HepG2 (cell line): ENCODE measurements at regions not wholly inside any gene's neighbourhood (a gene's known extent, or its start where the extent isn't known, plus 50 kb on each side); places are given as distances from the start of the nearest gene placed in this dataset.

Source experiments
- ATAC-seq: fragments of 200-7000 bp; cut with Tn5 transposase; 3 replicates; pipeline ENCODE4 v1.9.1; 2020; ENCODE audit warnings: mild to moderate bottlenecking, moderate library complexity
- BruUV-seq: library from RNA; stranded (reverse); fragments of 400-500 nt; replicated peaks from 2 replicates; lab custom pipeline; 2021; lab: Mats Ljungman, UMichigan
- CTCF ChIA-PET: fragments of 300-600 bp; formaldehyde crosslinking; extraction: SDS; loops from one replicate; lab custom pipeline; 2021; ENCODE audit warnings: low total read pairs, inconsistent platforms, low intra/inter-chr PET ratio; lab: Yijun Ruan, JAX
- POLR2A ChIA-PET: fragments of 350-600 bp; sonication (Branson Sonifier 250); formaldehyde crosslinking; loops from one replicate; lab custom pipeline; 2020; ENCODE audit warnings: antibody characterized with exemption, inconsistent platforms; lab: Yijun Ruan, JAX
- DNase-seq: peaks from one replicate; pipeline ENCODE4 v3.0.0-alpha.2; 2015; ENCODE audit warnings: low spot score
- FAIRE-seq: peaks from 3 replicates; lab custom pipeline; 2011; peaks lifted over from hg19 to GRCh38; lab: Jason Lieb, UNC
- H2AFZ ChIP-seq: one replicate; pipeline ENCODE4 v1.6.1; 2011; ENCODE audit warnings: low read length, inconsistent platforms
- H3K27ac ChIP-seq: fragments of 300-600 bp; 3 replicates; pipeline ENCODE4 v1.8.0; 2011; ENCODE audit warnings: mixed run types, mild to moderate bottlenecking, mixed read lengths, low read length, inconsistent platforms; ENCODE audit not compliant: insufficient read depth; ENCODE audit errors: extremely low read length
- H3K27me3 ChIP-seq, 2 experiments: fragments of 200-600 bp in 1 of 2; 2 replicates in 1 of 2; 3 replicates in 1 of 2; pipeline versions ENCODE4 v1.6.0 to v1.8.0; 2011; ENCODE audit warnings: low read length in 2 of 2, mild to moderate bottlenecking in 2 of 2, moderate library complexity in 2 of 2, inconsistent platforms in 1 of 2; ENCODE audit not compliant: insufficient read depth in 2 of 2, control insufficient read depth in 1 of 2
- H3K36me3 ChIP-seq, 2 experiments: fragments of 200-600 bp in 1 of 2; replicated peaks in 1 of 2; 2 replicates in 1 of 2; 3 replicates in 1 of 2; pipeline versions ENCODE4 v1.5.1 to v1.8.0; 2011; ENCODE audit warnings: low read length in 2 of 2, inconsistent platforms in 1 of 2; ENCODE audit not compliant: insufficient read depth in 2 of 2, control insufficient read depth in 1 of 2
- H3K4me1 ChIP-seq: 2 replicates; pipeline ENCODE4 v1.5.1; 2012; ENCODE audit warnings: low read length, inconsistent platforms; ENCODE audit not compliant: insufficient read depth
- H3K4me2 ChIP-seq: 2 replicates; pipeline ENCODE4 v1.6.0; 2011; ENCODE audit warnings: low read depth, low read length, inconsistent platforms
- H3K4me3 ChIP-seq, 3 experiments: fragments of 200-600 bp in 1 of 3; sonication (generic), shearing (Covaris generic) in 1 of 3; replicated peaks in 1 of 3; 2 replicates each; pipeline ENCODE4 v1.5.1; 2011 to 2016; ENCODE audit warnings: low read length in 3 of 3, inconsistent platforms in 2 of 3, low read depth in 2 of 3, mild to moderate bottlenecking in 2 of 3, control low read depth in 1 of 3, mixed read lengths in 1 of 3; ENCODE audit not compliant: insufficient read depth in 1 of 3
- H3K79me2 ChIP-seq: one replicate; pipeline ENCODE4 v1.6.1; 2011; ENCODE audit warnings: low read length, inconsistent platforms; ENCODE audit not compliant: insufficient read depth
- H3K9ac ChIP-seq: 2 replicates; pipeline ENCODE4 v1.6.0; 2011; ENCODE audit warnings: mild to moderate bottlenecking, low read depth, low read length, inconsistent platforms; ENCODE audit not compliant: insufficient read depth
- H3K9me3 ChIP-seq: 2 replicates; pipeline ENCODE4 v1.5.1; 2012; ENCODE audit warnings: mild to moderate bottlenecking, low read length
- H4K20me1 ChIP-seq: 2 replicates; pipeline ENCODE4 v1.6.0; 2011; ENCODE audit warnings: inconsistent platforms, mild to moderate bottlenecking, low read length, moderate library complexity; ENCODE audit not compliant: insufficient read depth
- FOSL2 ChIP-seq: sonication (generic); formaldehyde crosslinking; IDR thresholded peaks from 2 replicates; pipeline ENCODE4 v1.4.0; 2020; ENCODE audit warnings: missing genetic modification reagents
- KDM3A ChIP-seq: IDR thresholded peaks from 2 replicates; pipeline ENCODE4 v1.6.1; 2018; ENCODE audit warnings: low read depth, missing compliant biosample characterization
- PRMT3 ChIP-seq: sonication (generic); formaldehyde crosslinking; IDR thresholded peaks from 2 replicates; pipeline ENCODE4 v1.8.1; 2022; ENCODE audit warnings: low read depth, mild to moderate bottlenecking, moderate library complexity, missing genetic modification reagents, borderline replicate concordance
- ZNF253 ChIP-seq: sonication (generic); formaldehyde crosslinking; IDR thresholded peaks from 2 replicates; pipeline ENCODE4 v1.8.0; 2022; ENCODE audit warnings: mild to moderate bottlenecking, missing genetic modification reagents, borderline replicate concordance
- ZNF570 ChIP-seq: sonication (generic); formaldehyde crosslinking; IDR thresholded peaks from 2 replicates; pipeline ENCODE4 v1.4.0; 2020; ENCODE audit warnings: mild to moderate bottlenecking, missing genetic modification reagents, borderline replicate concordance
- ZNF879 ChIP-seq: sonication (generic); formaldehyde crosslinking; IDR thresholded peaks from 2 replicates; pipeline ENCODE4 v1.8.1; 2023; ENCODE audit warnings: missing genetic modification reagents
- WGBS: methylation state at CpG from one replicate; pipeline ENCODE4 v1.1.6; 2017; ENCODE audit warnings: low lambda C conversion rate; 5-methylcytosine and 5-hydroxymethylcytosine counted together
- in situ Hi-C: cut with HindIII; loops from 2 replicates; pipeline ENCODE4 v1.10.0; 2017; ENCODE audit warnings: low pct_unique_long_range_greater_than_20kb; ENCODE audit not compliant: extremely low pct_ligation_motif_present
- intact Hi-C: fragments of 100-400 bp; cut with micrococcal nuclease; formaldehyde crosslinking; loops from one replicate; pipeline ENCODE4 v1.10.0; 2022; ENCODE audit not compliant: unreplicated experiment
- TF ChIP-seq, protein P1 (sequence below): sonication (generic); formaldehyde crosslinking; IDR thresholded peaks from 2 replicates; pipeline ENCODE4 v1.4.0; 2020; ENCODE audit warnings: missing genetic modification reagents
- TF ChIP-seq, protein P2 (sequence below): sonication (generic); formaldehyde crosslinking; IDR thresholded peaks from 2 replicates; pipeline ENCODE4 v1.4.0; 2020; ENCODE audit warnings: missing genetic modification reagents
- TF ChIP-seq, protein P3 (sequence below): sonication (generic); formaldehyde crosslinking; IDR thresholded peaks from 2 replicates; pipeline ENCODE4 v1.8.1; 2023; ENCODE audit warnings: mild to moderate bottlenecking, missing genetic modification reagents, borderline replicate concordance

DNA sequence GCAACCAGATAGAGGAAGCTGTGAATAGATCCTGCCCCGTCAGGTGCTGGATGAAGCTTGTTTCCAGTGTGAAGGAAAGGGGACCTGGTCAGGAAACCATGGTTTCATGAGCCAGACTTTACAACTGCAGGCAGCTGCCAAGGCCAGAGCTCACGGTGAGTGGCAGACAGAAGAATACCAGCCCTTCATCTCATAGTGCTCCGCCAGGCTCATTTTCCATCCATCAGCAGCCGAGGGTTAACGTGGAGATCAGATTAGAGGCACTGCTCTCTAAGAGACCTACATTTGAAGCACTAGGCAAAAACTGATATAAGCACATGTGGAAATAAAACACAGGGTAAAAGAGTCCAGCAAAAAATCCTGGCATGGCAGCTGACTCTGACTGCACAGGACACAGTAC lies 172.4 kb downstream of the CD24 start:
- H3K4me1 ChIP-seq: peaks cover 60% of the 10 kb centered on the region
- no peak overlapping the region for H3K4me2 ChIP-seq
- H3K9ac ChIP-seq: no peak overlapping the region
- FAIRE-seq: no peak
- intact Hi-C loops (no loop called here), in situ Hi-C loops (loop anchor here (10.0 kb wide), 1 partner anchor 173 kb away; the partner anchor contains the start of gene CD24)
- no peak overlapping the region for H3K4me3 ChIP-seq
- ATAC-seq: no peak
- no peaks in the 10 kb centered on the region for H3K27me3 ChIP-seq
- H2AFZ ChIP-seq: no peak overlapping the region
- H3K9me3 ChIP-seq: no peaks in the 10 kb centered on the region
- ChIA-PET POLR2A (no interaction called here), CTCF (no interaction called here)
- no peaks in the 10 kb centered on the region for H3K79me2 ChIP-seq
- no TSS peak for BruUV-seq
- no peak overlapping the region for H3K27ac ChIP-seq
- DNase-seq: no peak
- TF ChIP-seq KDM3A (CRISPR knock-in tag) (no peak), ZNF253 (CRISPR knock-in tag) (no peak)
- TF ChIP-seq, protein P1, sequence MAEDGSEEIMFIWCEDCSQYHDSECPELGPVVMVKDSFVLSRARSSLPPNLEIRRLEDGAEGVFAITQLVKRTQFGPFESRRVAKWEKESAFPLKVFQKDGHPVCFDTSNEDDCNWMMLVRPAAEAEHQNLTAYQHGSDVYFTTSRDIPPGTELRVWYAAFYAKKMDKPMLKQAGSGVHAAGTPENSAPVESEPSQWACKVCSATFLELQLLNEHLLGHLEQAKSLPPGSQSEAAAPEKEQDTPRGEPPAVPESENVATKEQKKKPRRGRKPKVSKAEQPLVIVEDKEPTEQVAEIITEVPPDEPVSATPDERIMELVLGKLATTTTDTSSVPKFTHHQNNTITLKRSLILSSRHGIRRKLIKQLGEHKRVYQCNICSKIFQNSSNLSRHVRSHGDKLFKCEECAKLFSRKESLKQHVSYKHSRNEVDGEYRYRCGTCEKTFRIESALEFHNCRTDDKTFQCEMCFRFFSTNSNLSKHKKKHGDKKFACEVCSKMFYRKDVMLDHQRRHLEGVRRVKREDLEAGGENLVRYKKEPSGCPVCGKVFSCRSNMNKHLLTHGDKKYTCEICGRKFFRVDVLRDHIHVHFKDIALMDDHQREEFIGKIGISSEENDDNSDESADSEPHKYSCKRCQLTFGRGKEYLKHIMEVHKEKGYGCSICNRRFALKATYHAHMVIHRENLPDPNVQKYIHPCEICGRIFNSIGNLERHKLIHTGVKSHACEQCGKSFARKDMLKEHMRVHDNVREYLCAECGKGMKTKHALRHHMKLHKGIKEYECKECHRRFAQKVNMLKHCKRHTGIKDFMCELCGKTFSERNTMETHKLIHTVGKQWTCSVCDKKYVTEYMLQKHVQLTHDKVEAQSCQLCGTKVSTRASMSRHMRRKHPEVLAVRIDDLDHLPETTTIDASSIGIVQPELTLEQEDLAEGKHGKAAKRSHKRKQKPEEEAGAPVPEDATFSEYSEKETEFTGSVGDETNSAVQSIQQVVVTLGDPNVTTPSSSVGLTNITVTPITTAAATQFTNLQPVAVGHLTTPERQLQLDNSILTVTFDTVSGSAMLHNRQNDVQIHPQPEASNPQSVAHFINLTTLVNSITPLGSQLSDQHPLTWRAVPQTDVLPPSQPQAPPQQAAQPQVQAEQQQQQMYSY (CRISPR knock-in tag): no peak
- TF ChIP-seq, protein P2, sequence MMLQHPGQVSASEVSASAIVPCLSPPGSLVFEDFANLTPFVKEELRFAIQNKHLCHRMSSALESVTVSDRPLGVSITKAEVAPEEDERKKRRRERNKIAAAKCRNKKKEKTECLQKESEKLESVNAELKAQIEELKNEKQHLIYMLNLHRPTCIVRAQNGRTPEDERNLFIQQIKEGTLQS (CRISPR knock-in tag): no peak
- no peaks in the 10 kb centered on the region for H4K20me1 ChIP-seq
- 88% methylated on average over 5 of the region's 5 CpGs for WGBS
- H3K36me3 ChIP-seq: no peaks in the 10 kb centered on the region

DNA sequence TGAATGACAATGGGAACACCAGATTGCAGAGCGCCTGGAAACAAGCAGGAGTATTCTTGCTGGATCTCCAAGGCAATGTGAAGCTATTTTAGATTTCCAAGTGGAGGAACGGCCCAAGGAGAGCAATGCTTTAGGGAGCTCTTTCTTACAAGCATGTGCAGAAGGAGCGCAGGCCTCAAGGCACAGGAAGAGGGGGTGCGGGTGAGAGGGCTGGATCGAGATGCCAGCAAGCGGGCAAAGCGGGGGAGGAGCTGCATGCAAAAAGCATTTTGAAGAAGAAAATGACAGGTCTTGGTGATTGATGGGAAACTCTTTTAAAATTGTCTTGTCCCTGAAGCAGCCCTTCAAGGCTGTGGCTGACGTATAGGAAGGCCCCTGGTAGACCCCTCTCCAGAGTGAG lies 171.9 kb downstream of the QRSL1 start:
- no peak for FAIRE-seq
- intact Hi-C loops: no loop called here
- no peaks in the 10 kb centered on the region for H4K20me1 ChIP-seq
- no peak overlapping the region for H2AFZ ChIP-seq
- in situ Hi-C loops: loop anchor here (10.0 kb wide), 1 partner anchor 174 kb away; the partner anchor contains the start of gene CD24
- WGBS: 96% methylated on average over 8 of the region's 8 CpGs
- H3K4me3 ChIP-seq: no peak overlapping the region
- POLR2A ChIA-PET: no interaction called here
- no peak overlapping the region for H3K4me2 ChIP-seq
- no peak overlapping the region for H3K27ac ChIP-seq
- CTCF ChIA-PET: no interaction called here
- H3K36me3 ChIP-seq: no peaks in the 10 kb centered on the region
- H3K4me1 ChIP-seq: peaks cover 64% of the 10 kb centered on the region
- no peaks in the 10 kb centered on the region for H3K79me2 ChIP-seq
- ATAC-seq: no peak
- DNase-seq: no peak
- H3K9ac ChIP-seq: no peak overlapping the region
- no peaks in the 10 kb centered on the region for H3K27me3 ChIP-seq
- H3K9me3 ChIP-seq: no peaks in the 10 kb centered on the region
- TF ChIP-seq ZNF879 (CRISPR knock-in tag) (no peak), FOSL2 (CRISPR knock-in tag) (no peak), PRMT3 (CRISPR knock-in tag) (no peak), ZNF570 (CRISPR knock-in tag) (no peak)
- TF ChIP-seq, protein P3, sequence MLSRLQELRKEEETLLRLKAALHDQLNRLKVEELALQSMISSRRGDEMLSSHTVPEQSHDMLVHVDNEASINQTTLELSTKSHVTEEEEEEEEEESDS (CRISPR knock-in tag): no peak
- BruUV-seq: no TSS peak
